NCI-H345 treated with DMSO at 0.1 percent for 48 hours (cell line): ENCODE measurements at regions not wholly inside any gene's neighbourhood (a gene's known extent, or its start where the extent isn't known, plus 50 kb on each side); places are given as distances from the start of the nearest gene placed in this dataset.
A peak's percentile ranks its signal among the peaks of the same experiment; 100 is the strongest.

Source experiments
- DNase-seq: peaks from one replicate; lab custom pipeline; 2025; ENCODE audit not compliant: unreplicated experiment; lab: John Stamatoyannopoulos, UW

- DNase-seq: peak; percentile 56
Observed at GRCh38 chr3:130839813-130840212, 54.1 kb upstream of the ATP2C1 start.

GRCh38 chr3:130841357-130841756 lies 52.5 kb upstream of the ATP2C1 start:
- no peak for DNase-seq

GRCh38 chr3:130843441-130843840 lies 50.4 kb upstream of the ATP2C1 start:
- DNase-seq: no peak
